ENCODE measurements at regions not wholly inside any gene's neighbourhood (a gene's known extent, or its start where the extent isn't known, plus 50 kb on each side); places are given as distances from the start of the nearest gene placed in this dataset.
A peak's percentile ranks its signal among the peaks of the same experiment; 100 is the strongest.

DNA sequence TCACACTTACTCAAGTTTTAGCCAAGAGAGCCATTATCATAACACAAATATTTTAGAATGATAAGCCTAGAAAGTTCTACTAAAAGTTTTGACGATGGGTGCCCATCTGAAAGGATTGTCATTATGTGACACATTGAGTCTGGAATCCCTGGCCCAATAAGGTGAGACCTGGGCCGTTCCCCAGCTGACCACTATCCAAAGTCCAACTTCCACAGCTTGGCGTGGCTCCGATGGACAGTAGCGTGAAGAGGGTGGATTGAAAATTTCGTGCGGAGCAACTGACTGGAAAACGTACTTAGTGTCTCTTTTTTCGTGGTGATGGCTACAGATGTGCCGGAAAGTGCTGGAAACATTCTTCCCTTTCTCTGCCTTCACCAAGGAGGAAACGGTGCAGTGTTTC, 439.0 kb upstream of the ZMIZ1 start:
- Histone ChIP-seq H3K27ac (no peak overlapping the region), H3K36me3 (no peaks in the 10 kb centered on the region), H3K4me1 (peaks cover 6% of the 10 kb centered on the region in 2 donors), H3K4me3 (replicated peaks in 1 of 3) (no peak overlapping the region), H3K9me3 (no peaks in the 10 kb centered on the region), H3K27me3 (no peaks in the 10 kb centered on the region)
- WGBS, 2 donors: 90 to 94% methylated on average over 11 of the region's 11 CpGs
- intact Hi-C loops (cut with DNase I): loop anchor here (10.0 kb wide), 1 partner anchor 275 kb away; no protein-coding TSS in a partner anchor
- TF ChIP-seq POLR2A (IDR thresholded peaks at IDR 0.05): no peak
- TF ChIP-seq, protein P1, sequence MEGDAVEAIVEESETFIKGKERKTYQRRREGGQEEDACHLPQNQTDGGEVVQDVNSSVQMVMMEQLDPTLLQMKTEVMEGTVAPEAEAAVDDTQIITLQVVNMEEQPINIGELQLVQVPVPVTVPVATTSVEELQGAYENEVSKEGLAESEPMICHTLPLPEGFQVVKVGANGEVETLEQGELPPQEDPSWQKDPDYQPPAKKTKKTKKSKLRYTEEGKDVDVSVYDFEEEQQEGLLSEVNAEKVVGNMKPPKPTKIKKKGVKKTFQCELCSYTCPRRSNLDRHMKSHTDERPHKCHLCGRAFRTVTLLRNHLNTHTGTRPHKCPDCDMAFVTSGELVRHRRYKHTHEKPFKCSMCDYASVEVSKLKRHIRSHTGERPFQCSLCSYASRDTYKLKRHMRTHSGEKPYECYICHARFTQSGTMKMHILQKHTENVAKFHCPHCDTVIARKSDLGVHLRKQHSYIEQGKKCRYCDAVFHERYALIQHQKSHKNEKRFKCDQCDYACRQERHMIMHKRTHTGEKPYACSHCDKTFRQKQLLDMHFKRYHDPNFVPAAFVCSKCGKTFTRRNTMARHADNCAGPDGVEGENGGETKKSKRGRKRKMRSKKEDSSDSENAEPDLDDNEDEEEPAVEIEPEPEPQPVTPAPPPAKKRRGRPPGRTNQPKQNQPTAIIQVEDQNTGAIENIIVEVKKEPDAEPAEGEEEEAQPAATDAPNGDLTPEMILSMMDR (IDR thresholded peaks at IDR 0.05): no peak
- no peak for DNase-seq

DNA sequence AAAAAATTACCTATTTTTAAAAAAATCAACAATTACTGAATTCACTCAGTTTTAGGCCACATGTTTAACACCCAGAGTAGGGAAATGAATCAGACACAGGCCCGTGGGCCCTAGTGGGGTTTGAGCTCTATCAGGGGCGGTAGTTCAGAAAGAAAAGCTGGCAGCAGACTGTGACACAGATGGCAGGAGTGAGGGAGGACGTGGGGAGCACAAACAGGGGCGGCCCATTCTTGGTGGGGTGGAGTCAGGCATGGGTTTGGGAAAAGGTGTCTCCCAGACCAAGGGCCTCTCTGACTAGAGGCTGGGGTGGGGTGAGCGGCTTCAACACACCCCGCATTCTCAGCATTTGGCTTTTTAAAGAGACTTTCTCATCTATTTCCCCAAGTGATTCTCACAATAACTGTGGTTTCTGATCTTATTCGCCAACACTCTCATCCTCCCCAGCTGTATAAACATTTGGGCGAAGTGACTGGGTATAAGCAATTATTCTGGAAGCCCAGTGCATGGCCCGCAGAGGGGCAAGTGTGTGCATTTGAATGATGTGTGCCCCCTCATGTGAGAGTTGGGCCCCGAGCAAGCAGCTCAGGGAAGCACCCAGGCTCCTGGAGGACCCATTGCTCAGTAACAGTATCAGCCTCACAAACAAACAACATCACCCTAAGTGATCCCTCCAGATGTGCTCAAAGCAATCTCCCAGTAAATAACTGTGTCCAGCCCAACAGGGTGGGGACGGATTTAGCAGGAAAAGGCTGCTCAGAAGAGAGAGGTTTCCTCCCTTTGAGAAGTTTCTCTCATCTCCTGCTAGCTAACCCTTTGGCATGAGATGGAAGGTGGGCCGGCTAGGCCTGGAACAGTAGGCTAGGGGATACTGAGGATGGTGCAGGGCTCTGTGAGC, 437.6 kb upstream of the ZMIZ1 start:
- Histone ChIP-seq H3K9me3 (no peaks in the 10 kb centered on the region), H3K4me3 (replicated peaks in 1 of 3) (no peak overlapping the region), H3K4me1 (peaks cover 9 to 12% of the 10 kb centered on the region in 2 donors), H3K27ac (no peak overlapping the region), H3K27me3 (no peaks in the 10 kb centered on the region), H3K36me3 (no peaks in the 10 kb centered on the region)
- no peak for TF ChIP-seq POLR2A (IDR thresholded peaks at IDR 0.05)
- TF ChIP-seq, protein P1 (IDR thresholded peaks at IDR 0.05): no peak
- intact Hi-C loops (cut with DNase I): loop anchor here (10.0 kb wide), 1 partner anchor 274 kb away; no protein-coding TSS in a partner anchor
- DNase-seq: no peak
- 86 to 90% methylated on average over 12 of the region's 12 CpGs for WGBS, 2 donors

DNA sequence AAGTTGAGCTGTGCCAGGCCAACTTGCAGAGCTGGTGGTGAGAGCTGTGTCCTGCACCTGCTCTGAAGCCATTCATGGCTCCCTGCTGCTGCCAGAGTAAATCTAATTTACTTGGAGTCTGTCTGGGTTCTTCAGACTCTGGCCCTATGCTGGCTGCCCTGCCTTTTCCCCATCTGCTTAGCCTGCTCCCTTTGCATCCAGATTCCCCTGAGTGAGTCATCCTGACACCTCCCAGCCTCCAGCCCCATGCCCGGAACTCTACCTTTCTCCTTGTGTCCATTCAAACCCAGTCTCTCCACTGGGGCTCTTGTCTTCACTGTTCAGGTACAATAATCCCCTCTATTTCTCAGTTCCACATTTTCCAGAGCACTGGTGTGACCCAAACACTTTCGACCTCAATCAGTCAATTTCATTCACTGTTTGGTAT, 434.4 kb upstream of the ZMIZ1 start:
- 67 to 84% methylated on average over 2 of the region's 2 CpGs for WGBS, 2 donors
- no peak for TF ChIP-seq POLR2A (IDR thresholded peaks at IDR 0.05)
- TF ChIP-seq, protein P1 (IDR thresholded peaks at IDR 0.05): no peak
- H3K36me3 ChIP-seq: no peaks in the 10 kb centered on the region
- peak; percentile 15 to 19 for DNase-seq
- no peak overlapping the region for H3K4me3 ChIP-seq (replicated peaks in 1 of 3)
- H3K27ac ChIP-seq: peak overlapping the region in 2 of 3 donors; percentile 4 to 45
- peaks cover 9 to 12% of the 10 kb centered on the region in 2 donors for H3K4me1 ChIP-seq
- intact Hi-C loops (cut with DNase I): loop anchor here (10.0 kb wide), 1 partner anchor 270 kb away; no protein-coding TSS in a partner anchor
- no peaks in the 10 kb centered on the region for H3K9me3 ChIP-seq
- H3K27me3 ChIP-seq: no peaks in the 10 kb centered on the region

DNA sequence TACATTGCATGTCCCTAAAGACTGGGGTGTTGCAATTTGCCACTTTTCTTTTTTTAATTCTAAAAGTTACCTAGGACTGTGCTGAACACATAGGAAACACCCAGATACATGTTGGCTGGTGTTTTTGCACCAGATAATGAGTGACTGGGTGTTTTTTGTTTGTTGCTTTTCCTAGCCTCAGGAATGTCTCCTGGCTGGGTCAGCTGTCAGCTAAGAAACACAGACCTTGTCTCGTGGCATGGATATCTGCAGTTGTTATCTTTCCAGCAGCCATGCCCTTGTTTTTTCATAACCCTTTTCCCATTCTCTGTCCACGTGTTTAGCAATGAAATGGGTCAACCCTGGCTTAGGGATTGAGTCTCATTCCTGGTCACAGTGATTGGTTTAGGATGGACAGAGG, 433.9 kb upstream of the ZMIZ1 start:
- intact Hi-C loops (cut with DNase I): loop anchor here (10.0 kb wide), 1 partner anchor 270 kb away; no protein-coding TSS in a partner anchor
- H3K27me3 ChIP-seq: no peaks in the 10 kb centered on the region
- no peaks in the 10 kb centered on the region for H3K9me3 ChIP-seq
- peak; percentile 24 to 61 for DNase-seq
- no peaks in the 10 kb centered on the region for H3K36me3 ChIP-seq
- 25 to 35% methylated on average over 2 of the region's 2 CpGs for WGBS, 2 donors
- H3K4me3 ChIP-seq (replicated peaks in 1 of 3): no peak overlapping the region
- H3K4me1 ChIP-seq: peaks cover 9 to 12% of the 10 kb centered on the region in 2 donors
- peak overlapping the region in 2 of 3 donors; percentile 4 to 45 for H3K27ac ChIP-seq
- TF ChIP-seq, protein P1 (IDR thresholded peaks at IDR 0.05): no peak
- no peak for TF ChIP-seq POLR2A (IDR thresholded peaks at IDR 0.05)

DNA sequence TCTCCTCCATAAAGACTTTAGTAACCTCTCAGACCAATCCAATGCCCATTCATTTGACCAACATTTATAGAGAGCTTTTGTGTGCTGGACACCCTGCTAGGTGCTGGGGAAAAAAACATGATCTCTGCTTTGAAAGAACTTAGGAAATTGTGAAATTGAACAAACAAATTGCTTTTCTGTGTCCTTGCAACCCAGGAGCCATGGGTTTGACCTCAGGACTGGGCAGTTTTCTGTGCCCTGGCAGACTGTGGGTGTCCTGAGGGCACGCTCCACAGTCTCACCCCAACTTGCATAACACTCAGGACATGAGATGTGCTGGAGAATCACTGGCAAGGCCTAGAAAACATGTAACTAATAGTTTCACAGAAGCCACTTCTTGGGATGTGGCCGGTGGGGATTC, 429.1 kb upstream of the ZMIZ1 start:
- Histone ChIP-seq H3K4me3 (replicated peaks in 1 of 3) (no peak overlapping the region), H3K4me1 (peaks cover 15 to 23% of the 10 kb centered on the region in 2 donors), H3K36me3 (no peaks in the 10 kb centered on the region), H3K27ac (no peak overlapping the region), H3K9me3 (no peaks in the 10 kb centered on the region), H3K27me3 (no peaks in the 10 kb centered on the region)
- DNase-seq: no peak
- intact Hi-C loops (cut with DNase I): loop anchor here (10.0 kb wide), 1 partner anchor 265 kb away; no protein-coding TSS in a partner anchor
- no peak for TF ChIP-seq POLR2A (IDR thresholded peaks at IDR 0.05)
- TF ChIP-seq, protein P1 (IDR thresholded peaks at IDR 0.05): no peak
- WGBS, 2 donors: 100% methylated on average over 2 of the region's 2 CpGs

All from thyroid gland (tissue), 4 donors.